Progenitor cell of endocrine pancreas (in vitro differentiated cells): ENCODE measurements at regions not wholly inside any gene's neighbourhood (a gene's known extent, or its start where the extent isn't known, plus 50 kb on each side); places are given as distances from the start of the nearest gene placed in this dataset.
"Not testable (repeated sequence)": the region's sequence is repeated elsewhere in the genome, so short reads cannot be mapped to it uniquely, and the experiment has no call there.

Experiments
- DNase-seq: peaks from one replicate; pipeline ENCODE4 v3.0.0; 2021; ENCODE audit warnings: low spot score; ENCODE audit not compliant: unreplicated experiment
- H3K27ac Mint-ChIP-seq: 2 replicates; pipeline ENCODE4 v1.8.0; 2021; ENCODE audit warnings: mild to moderate bottlenecking, moderate library complexity, mixed read lengths
- H3K27me3 Mint-ChIP-seq: 2 replicates; pipeline ENCODE4 v1.8.0; 2021; ENCODE audit warnings: mixed read lengths
- H3K36me3 Mint-ChIP-seq: 2 replicates; pipeline ENCODE4 v1.8.0; 2022; ENCODE audit warnings: mixed read lengths; ENCODE audit not compliant: insufficient read depth
- H3K4me1 Mint-ChIP-seq: 2 replicates; pipeline ENCODE4 v1.8.0; 2021; ENCODE audit warnings: low read depth, mixed read lengths
- H3K4me3 Mint-ChIP-seq: 2 replicates; pipeline ENCODE4 v1.8.0; 2021; ENCODE audit warnings: low read depth, mild to moderate bottlenecking, moderate library complexity, mixed read lengths
- H3K9me3 Mint-ChIP-seq: 2 replicates; pipeline ENCODE4 v1.8.0; 2021; ENCODE audit warnings: low read depth, mixed read lengths
- CTCF ChIP-seq: fragments of 200-600 bp; sonication (generic); IDR thresholded peaks from one replicate; pipeline ENCODE4 v1.5.0; 2021; ENCODE audit warnings: antibody characterized with exemption, mild to moderate bottlenecking; ENCODE audit not compliant: unreplicated experiment

- Mint-ChIP-seq H3K4me1 (no peaks in the 10 kb centered on the region), H3K27ac (no peak overlapping the region), H3K9me3 (no peaks in the 10 kb centered on the region), H3K4me3 (no peak overlapping the region), H3K36me3 (no peaks in the 10 kb centered on the region), H3K27me3 (no peaks in the 10 kb centered on the region)
- TF ChIP-seq CTCF: no peak
- no peak for DNase-seq
Observed at GRCh38 chr2:107742460-107743027, 84.1 kb upstream of the RGPD4 start.

GRCh38 chr2:107743274-107743673 is 83.4 kb upstream of the RGPD4 start:
- no peak overlapping the region for H3K27ac Mint-ChIP-seq
- H3K9me3 Mint-ChIP-seq: no peaks in the 10 kb centered on the region
- no peaks in the 10 kb centered on the region for H3K4me1 Mint-ChIP-seq
- H3K4me3 Mint-ChIP-seq: no peak overlapping the region
- no peak for DNase-seq
- H3K36me3 Mint-ChIP-seq: no peaks in the 10 kb centered on the region
- no peaks in the 10 kb centered on the region for H3K27me3 Mint-ChIP-seq
- TF ChIP-seq CTCF: no peak

GRCh38 chr2:107745100-107745499 is 81.6 kb upstream of the RGPD4 start:
- TF ChIP-seq CTCF: no peak
- no peaks in the 10 kb centered on the region for H3K36me3 Mint-ChIP-seq
- no peak overlapping the region for H3K4me3 Mint-ChIP-seq
- no peaks in the 10 kb centered on the region for H3K27me3 Mint-ChIP-seq
- peaks cover 3% of the 10 kb centered on the region for H3K4me1 Mint-ChIP-seq
- H3K9me3 Mint-ChIP-seq: no peaks in the 10 kb centered on the region
- no peak for DNase-seq
- H3K27ac Mint-ChIP-seq: no peak overlapping the region

GRCh38 chr2:107746552-107747198 is 80.0 kb upstream of the RGPD4 start:
- not testable (repeated sequence) for H3K4me1 Mint-ChIP-seq, H3K27ac Mint-ChIP-seq, DNase-seq, H3K36me3 Mint-ChIP-seq, H3K9me3 Mint-ChIP-seq, H3K4me3 Mint-ChIP-seq, H3K27me3 Mint-ChIP-seq

GRCh38 chr2:107747199-107747963 is 79.3 kb upstream of the RGPD4 start:
- H3K36me3 Mint-ChIP-seq, H3K9me3 Mint-ChIP-seq, H3K4me3 Mint-ChIP-seq, DNase-seq, H3K4me1 Mint-ChIP-seq, H3K27ac Mint-ChIP-seq, H3K27me3 Mint-ChIP-seq: not testable (repeated sequence)

- Mint-ChIP-seq H3K36me3 (no peaks in the 10 kb centered on the region), H3K27me3 (no peaks in the 10 kb centered on the region), H3K27ac (no peak overlapping the region), H3K9me3 (no peaks in the 10 kb centered on the region), H3K4me3 (no peak overlapping the region), H3K4me1 (peaks cover 3% of the 10 kb centered on the region)
- no peak for TF ChIP-seq CTCF
- DNase-seq: no peak
Observed at GRCh38 chr2:107747964-107748583, 78.6 kb upstream of the RGPD4 start.
